LNCAP (cell line): ENCODE measurements at regions not wholly inside any gene's neighbourhood (a gene's known extent, or its start where the extent isn't known, plus 50 kb on each side); places are given as distances from the start of the nearest gene placed in this dataset.

Experiments used
- TF ChIP-seq, protein P1 (sequence below): fragments of 450-650 bp; IDR thresholded peaks from 2 replicates; pipeline ENCODE4 v1.5.1; 2017; ENCODE audit warnings: mild to moderate bottlenecking

DNA sequence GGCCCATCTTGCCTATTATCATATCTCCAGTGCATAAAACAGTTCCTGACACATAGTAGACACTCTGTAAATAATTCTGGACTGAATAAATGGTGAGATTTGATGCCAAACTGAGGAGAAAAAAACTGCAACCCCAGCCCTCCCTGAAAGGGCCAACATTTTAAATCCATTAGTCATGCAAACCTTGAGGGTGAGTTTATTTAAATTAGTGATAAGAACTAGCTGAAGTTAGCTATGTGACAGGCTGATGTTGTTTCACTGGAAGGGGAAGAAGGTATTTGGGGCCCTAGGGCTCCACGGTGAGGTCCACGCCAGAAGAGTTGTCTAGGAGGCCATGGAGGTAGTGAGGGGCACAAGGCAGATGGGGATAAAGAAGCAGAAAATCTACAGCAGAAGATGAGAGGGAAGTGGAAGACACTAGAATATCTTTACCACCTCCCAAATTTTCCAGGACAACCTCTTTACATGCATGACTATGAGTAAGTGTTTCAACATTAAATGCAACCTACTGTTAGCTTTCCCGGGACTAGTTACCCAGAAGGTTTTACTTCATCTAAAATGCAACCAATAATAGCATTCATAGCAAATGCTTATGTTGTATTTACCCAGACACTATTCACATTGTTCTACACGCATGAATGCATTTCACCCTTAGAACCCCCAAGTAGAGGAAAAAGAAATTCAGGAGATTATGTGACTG, 183.2 kb upstream of the LYZL1 start:
- TF ChIP-seq, protein P1, sequence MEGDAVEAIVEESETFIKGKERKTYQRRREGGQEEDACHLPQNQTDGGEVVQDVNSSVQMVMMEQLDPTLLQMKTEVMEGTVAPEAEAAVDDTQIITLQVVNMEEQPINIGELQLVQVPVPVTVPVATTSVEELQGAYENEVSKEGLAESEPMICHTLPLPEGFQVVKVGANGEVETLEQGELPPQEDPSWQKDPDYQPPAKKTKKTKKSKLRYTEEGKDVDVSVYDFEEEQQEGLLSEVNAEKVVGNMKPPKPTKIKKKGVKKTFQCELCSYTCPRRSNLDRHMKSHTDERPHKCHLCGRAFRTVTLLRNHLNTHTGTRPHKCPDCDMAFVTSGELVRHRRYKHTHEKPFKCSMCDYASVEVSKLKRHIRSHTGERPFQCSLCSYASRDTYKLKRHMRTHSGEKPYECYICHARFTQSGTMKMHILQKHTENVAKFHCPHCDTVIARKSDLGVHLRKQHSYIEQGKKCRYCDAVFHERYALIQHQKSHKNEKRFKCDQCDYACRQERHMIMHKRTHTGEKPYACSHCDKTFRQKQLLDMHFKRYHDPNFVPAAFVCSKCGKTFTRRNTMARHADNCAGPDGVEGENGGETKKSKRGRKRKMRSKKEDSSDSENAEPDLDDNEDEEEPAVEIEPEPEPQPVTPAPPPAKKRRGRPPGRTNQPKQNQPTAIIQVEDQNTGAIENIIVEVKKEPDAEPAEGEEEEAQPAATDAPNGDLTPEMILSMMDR: no peak

DNA sequence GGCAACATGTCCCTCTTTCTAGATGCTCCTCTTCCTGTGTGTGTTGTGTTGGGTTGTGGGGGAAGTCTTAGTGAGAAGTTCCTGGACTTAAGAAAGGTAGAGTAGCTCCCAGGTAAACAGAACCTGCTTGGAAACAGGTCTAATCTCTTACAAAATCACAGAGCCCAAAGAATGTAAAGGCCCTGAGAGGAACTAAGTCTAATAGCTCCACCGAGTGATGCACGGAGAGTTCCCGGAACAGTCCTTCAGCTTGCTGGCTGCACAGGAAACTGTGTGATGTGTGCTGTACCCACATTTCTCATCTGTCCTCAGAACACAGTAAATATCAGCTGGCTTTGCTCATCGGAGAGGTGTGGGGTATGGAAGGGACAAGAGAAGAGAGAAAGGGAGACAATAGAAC, 182.6 kb upstream of the LYZL1 start:
- TF ChIP-seq, protein P1: no peak

DNA sequence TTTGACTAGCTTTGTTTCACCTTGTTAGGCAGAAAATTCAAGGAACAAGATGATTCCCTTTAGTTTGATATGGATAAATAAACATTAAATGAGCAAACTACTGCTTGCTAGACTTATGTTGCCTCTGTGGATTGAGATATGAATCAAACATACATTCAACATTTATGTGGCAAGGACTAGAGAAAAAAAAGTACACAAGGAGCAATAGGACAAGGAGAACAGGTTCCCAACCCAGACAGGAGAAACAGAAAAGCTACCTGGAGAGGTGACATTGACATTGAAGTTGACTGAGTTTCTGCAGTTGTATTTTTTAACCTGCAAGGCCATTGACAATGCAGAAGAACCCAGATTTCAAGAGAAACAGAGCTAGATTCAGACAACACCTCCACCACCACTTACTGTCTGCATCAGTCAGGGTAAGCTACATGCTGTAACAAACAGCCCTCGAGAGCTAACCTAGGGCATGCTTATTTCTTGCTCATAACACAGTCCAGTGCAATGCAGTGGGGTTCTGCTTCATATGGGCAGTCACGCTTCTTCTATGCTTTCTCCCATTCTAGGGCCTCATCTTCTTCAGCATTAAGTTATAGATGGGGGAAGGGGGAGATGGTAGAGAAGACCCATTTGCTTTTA, 180.9 kb upstream of the LYZL1 start:
- TF ChIP-seq, protein P1: no peak

DNA sequence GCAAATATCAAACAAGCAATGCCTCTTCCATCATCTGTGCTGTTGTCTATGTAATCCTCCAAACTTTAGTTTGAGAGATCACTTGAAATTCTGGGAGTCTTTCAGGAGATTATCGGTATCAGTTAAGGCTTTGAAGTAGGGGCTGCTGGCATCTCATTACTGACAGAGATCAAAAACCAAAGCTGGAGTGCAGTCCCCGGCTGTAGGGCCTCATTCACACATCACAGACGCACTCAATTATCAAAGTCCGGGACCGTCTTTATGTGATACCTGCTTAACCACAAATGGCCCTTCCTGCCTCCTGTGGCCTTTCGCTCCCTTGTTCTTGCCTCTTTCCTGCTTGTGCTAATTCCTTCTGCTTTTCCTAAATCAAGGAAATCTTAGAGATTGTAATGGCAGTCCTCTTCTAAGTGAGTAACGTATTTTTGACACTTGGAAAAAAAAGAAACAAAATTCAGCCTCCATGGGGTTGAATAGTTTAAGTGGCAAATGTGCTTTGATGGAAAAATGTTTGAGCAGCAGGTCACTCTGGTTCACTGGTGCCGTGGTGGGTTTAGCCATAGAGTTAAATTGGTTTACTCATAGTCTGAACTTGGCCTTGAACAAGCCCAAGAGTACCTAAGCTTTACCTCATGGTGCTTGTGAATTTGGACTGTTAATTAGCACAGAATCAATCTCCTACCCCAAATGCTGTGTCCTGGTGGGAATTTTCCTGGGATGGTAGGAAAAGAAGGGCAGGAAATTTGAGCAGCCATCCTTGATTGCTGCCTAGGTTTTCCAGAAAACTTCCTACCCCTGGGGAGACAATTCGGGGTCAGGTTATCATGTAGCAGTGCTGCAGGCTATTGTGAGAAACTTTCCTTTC, 178.9 kb upstream of the LYZL1 start:
- TF ChIP-seq, protein P1: no peak

DNA sequence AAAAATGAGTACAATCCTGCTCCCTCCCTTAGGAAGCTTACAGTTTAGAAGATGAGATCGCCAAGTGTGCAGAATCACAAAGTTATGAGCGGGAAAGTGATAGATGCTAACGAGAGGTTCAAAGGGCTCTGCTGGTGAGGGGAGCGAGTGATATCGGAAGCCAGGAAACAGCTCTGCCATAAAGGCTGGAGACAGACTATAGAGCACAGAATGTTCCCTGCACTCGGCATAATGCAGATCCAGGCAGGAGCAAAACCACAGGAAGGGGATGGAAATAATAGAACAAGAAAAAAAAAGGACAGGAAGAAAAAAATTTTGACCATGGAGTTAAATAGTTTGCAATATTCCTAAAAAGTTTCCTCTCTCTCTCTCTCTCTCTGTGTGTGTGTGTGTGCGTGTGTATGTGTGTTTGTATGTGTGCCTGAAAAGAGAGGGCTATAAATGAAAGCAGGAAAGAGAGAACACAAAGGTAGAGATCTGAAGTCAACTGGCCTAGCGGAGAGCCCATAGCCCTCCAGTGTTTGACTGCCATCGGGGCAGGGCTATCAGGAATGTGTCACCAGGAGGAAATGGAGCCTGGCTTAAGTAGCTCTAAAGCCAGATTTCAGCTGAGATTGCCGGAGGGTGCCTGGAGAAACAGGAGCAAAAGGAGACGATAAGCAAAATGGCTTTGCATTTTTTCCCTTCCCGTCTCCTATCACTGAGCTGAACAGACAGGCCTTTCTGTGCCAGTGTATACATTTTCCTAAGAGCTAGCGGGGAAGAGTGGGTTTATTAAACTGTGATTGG, 175.8 kb upstream of the LYZL1 start:
- TF ChIP-seq, protein P1: no peak

GRCh38 chr10:29113616-29113945, 175.3 kb upstream of the LYZL1 start:
- TF ChIP-seq, protein P1: no peak

- TF ChIP-seq, protein P1: no peak
Observed at GRCh38 chr10:29114141-29114540, 174.7 kb upstream of the LYZL1 start.
